ENCODE measurements at regions not wholly inside any gene's neighbourhood (a gene's known extent, or its start where the extent isn't known, plus 50 kb on each side); places are given as distances from the start of the nearest gene placed in this dataset.

DNA sequence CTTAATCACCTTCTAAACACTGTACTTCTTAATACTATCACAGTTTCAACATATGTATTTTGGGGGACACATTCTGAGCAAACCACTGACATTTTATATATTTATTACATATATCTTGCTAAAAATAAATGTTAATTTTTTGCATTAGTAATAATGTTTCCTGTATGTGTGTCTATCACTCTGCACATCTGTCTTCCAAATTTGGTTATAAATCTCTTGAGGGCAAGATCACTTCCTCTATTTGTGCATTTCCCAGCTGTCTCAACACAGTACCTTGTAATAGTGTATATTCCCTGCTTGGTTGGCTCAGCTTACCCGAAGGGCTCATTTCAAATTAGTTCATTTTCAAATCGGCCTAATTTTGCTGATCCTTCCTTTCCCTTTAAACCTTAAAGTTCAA, 617.1 kb upstream of the GYPC start:
- H3K4me3 Mint-ChIP-seq (ENCODE audit: unreplicated experiment), result no peak overlapping the region
- CTCF ChIA-PET, result no interaction called here
- BruUV-seq (replicated peaks), result no TSS peak
- H3K27me3 Mint-ChIP-seq (ENCODE audit: insufficient read depth, unreplicated experiment), result no peaks in the 10 kb centered on the region
- H3K27ac Mint-ChIP-seq (ENCODE audit: low read depth, unreplicated experiment), result no peak overlapping the region
- POLR2A ChIA-PET, result no interaction called here
- intact Hi-C loops (cut with micrococcal nuclease), result no loop called here
- TF ChIP-seq CTCF (IDR thresholded peaks at IDR 0.05; ENCODE audit: unreplicated experiment), result no peak
- H3K4me1 Mint-ChIP-seq (ENCODE audit: insufficient read depth, unreplicated experiment), result no peaks in the 10 kb centered on the region
- DNase-seq (ENCODE audit: unreplicated experiment), result no peak
- H3K9me3 Mint-ChIP-seq (ENCODE audit: unreplicated experiment), result no peaks in the 10 kb centered on the region
- peaks cover 6% of the 10 kb centered on the region for H3K36me3 Mint-ChIP-seq (ENCODE audit: insufficient read depth, unreplicated experiment)

DNA sequence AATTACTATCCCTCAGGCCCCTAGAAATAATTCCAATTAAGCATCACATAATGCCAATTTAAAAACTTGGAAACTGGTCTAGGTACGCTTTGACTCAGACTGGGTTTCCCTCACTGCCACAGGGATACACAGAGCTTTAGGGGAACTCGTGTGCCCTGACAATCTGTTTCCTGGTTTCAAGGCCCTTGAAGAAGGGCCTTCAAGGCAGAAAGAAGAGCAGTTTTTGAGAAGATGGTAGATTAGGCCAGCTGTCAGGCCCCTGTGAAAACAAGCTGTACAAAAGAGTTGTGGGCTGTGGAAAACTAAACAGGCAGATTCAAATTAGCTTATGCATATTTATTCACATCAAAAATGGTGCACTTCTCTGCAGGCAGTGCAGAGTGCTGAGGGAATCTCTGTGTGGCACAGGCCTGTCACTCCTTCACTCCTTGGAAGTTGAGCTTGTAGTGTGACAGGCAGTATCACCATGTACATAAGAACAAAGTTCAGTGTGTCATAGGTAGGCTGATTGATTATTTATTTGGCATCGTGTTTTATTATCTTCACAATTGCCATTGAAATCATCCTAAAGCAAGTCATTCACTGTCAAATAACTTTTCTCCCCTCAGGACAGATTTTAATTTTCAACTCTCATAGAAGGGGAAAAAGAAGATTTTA, 614.4 kb upstream of the GYPC start:
- Mint-ChIP-seq H3K4me3 (ENCODE audit: unreplicated experiment) (no peak overlapping the region), H3K27me3 (ENCODE audit: insufficient read depth, unreplicated experiment) (no peaks in the 10 kb centered on the region), H3K27ac (ENCODE audit: low read depth, unreplicated experiment) (no peak overlapping the region), H3K9me3 (ENCODE audit: unreplicated experiment) (no peaks in the 10 kb centered on the region), H3K4me1 (ENCODE audit: insufficient read depth, unreplicated experiment) (no peaks in the 10 kb centered on the region), H3K36me3 (ENCODE audit: insufficient read depth, unreplicated experiment) (peaks cover 6% of the 10 kb centered on the region)
- BruUV-seq (replicated peaks), result no TSS peak
- no peak for DNase-seq (ENCODE audit: unreplicated experiment)
- ChIA-PET CTCF (interaction anchor here (0.5 to 0.9 kb wide), 3 partner anchors 8 to 1906 kb away, joined by 3 to 4 read pairs (median 3); no protein-coding TSS in a partner anchor), POLR2A (no interaction called here)
- TF ChIP-seq CTCF (IDR thresholded peaks at IDR 0.05; ENCODE audit: unreplicated experiment), result no peak
- intact Hi-C loops (cut with micrococcal nuclease), result no loop called here

DNA sequence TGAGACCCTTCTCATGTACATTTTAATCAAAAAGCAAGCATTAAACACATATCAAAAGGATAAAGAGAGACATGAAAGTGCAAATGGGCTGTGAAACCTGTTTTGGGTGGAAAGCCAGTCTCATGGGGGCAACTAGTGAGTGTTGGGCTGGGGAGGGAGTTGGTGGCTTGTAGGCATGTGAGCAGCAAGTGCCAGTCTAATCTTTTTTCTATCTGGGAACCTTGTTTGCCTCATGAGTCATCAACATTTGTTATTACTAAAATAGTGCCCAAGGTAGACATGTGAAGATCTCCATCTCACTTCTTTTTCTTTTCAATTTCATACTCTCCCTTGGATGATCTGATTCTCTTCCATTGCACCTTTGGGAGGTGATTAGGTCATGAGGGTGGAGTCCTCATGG, 613.9 kb upstream of the GYPC start:
- Mint-ChIP-seq H3K36me3 (ENCODE audit: insufficient read depth, unreplicated experiment) (peaks cover 4% of the 10 kb centered on the region), H3K9me3 (ENCODE audit: unreplicated experiment) (no peaks in the 10 kb centered on the region), H3K27ac (ENCODE audit: low read depth, unreplicated experiment) (no peak overlapping the region), H3K4me3 (ENCODE audit: unreplicated experiment) (no peak overlapping the region), H3K27me3 (ENCODE audit: insufficient read depth, unreplicated experiment) (no peaks in the 10 kb centered on the region), H3K4me1 (ENCODE audit: insufficient read depth, unreplicated experiment) (no peaks in the 10 kb centered on the region)
- ChIA-PET CTCF (interaction anchor here (0.5 to 0.6 kb wide), 2 partner anchors 9 to 1906 kb away, joined by 3 to 4 read pairs; no protein-coding TSS in a partner anchor), POLR2A (no interaction called here)
- no peak for TF ChIP-seq CTCF (IDR thresholded peaks at IDR 0.05; ENCODE audit: unreplicated experiment)
- intact Hi-C loops (cut with micrococcal nuclease), result no loop called here
- DNase-seq (ENCODE audit: unreplicated experiment), result no peak
- no TSS peak for BruUV-seq (replicated peaks)

DNA sequence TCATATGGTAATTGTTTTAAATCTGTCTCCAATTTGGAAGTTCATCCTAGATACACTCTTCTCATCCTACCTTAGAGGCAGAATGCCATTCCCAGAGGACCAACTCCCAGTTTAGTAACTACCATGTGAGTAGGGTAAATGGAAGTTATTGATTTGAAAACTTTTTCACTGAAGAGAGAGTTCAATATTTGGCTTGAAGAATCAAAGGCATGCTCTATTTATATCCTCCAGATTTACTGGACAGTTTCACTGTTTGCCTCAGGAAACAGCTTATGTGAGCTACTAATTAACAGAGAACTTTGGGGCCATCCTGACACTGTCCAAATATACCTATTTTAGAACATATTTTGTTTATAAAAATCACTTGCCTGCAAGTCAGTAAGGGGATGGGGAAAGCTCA, 607.2 kb upstream of the GYPC start:
- CTCF ChIA-PET, result no interaction called here
- no peak for DNase-seq (ENCODE audit: unreplicated experiment)
- H3K27ac Mint-ChIP-seq (ENCODE audit: low read depth, unreplicated experiment), result no peak overlapping the region
- no peak for TF ChIP-seq CTCF (IDR thresholded peaks at IDR 0.05; ENCODE audit: unreplicated experiment)
- H3K9me3 Mint-ChIP-seq (ENCODE audit: unreplicated experiment), result peaks cover 12% of the 10 kb centered on the region
- no peaks in the 10 kb centered on the region for H3K36me3 Mint-ChIP-seq (ENCODE audit: insufficient read depth, unreplicated experiment)
- POLR2A ChIA-PET, result interaction anchor here (0.5 kb wide), 1 partner anchor 69 kb away, joined by 3 read pairs; no protein-coding TSS in a partner anchor
- H3K27me3 Mint-ChIP-seq (ENCODE audit: insufficient read depth, unreplicated experiment), result no peaks in the 10 kb centered on the region
- intact Hi-C loops (cut with micrococcal nuclease), result no loop called here
- no TSS peak for BruUV-seq (replicated peaks)
- H3K4me1 Mint-ChIP-seq (ENCODE audit: insufficient read depth, unreplicated experiment), result no peaks in the 10 kb centered on the region
- no peak overlapping the region for H3K4me3 Mint-ChIP-seq (ENCODE audit: unreplicated experiment)

Data from MCF 10A (cell line).